H54 (cell line): ENCODE measurements at regions not wholly inside any gene's neighbourhood (a gene's known extent, or its start where the extent isn't known, plus 50 kb on each side); places are given as distances from the start of the nearest gene placed in this dataset.

Experiments
- DNase-seq: peaks from one replicate; pipeline ENCODE4 v3.0.0; 2011; ENCODE audit warnings: low spot score, mixed read lengths; ENCODE audit not compliant: insufficient read length
- FAIRE-seq: peaks from 3 replicates; lab custom pipeline; 2011; peaks lifted over from hg19 to GRCh38; lab: Jason Lieb, UNC
- POLR2A ChIP-seq: IDR thresholded peaks from 2 replicates; pipeline ENCODE4 v1.6.1; 2011; ENCODE audit warnings: low read depth, mild to moderate bottlenecking, low read length

DNA sequence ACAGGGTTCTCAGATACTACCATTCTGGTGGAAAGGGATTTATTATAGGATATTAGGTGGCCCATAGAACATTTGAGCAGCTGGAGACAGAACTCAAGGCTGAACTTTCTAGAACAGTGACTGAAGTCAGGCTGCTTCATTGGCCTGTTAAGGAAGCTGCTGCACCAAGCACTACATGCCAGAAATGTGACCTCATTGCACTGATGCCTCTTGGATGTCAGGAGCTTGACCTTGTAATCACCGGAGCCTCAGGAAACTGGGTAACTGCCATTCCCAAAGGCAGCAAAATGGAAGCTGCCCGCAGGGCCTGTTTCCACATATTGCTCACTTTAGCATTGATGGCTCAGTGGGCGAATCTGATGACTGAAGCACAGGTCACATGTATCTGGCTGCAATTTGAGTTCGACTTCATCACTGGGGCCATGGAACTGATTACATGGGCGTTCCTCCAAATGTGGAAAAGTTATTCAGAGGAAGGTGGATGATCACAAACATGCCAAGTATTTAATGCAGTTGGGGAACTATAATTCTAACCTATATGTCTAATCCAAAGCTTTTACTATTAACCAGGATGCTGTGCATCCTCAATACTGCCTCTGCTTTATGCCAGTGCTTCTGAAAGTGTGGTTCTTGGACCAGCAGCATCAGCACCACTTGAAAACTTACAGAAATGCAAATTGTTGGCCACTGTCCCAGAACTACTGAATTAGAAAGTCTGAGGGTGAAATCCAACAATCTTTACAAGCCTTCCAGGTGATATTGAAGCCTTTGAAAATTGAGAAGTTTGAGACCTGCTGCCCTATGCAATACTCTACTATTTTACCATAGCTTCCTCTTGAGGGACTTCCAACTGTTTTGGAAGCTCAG is 337.2 kb upstream of the NAV3 start:
- DNase-seq = no peak
- no peak for FAIRE-seq
- TF ChIP-seq POLR2A = no peak

DNA sequence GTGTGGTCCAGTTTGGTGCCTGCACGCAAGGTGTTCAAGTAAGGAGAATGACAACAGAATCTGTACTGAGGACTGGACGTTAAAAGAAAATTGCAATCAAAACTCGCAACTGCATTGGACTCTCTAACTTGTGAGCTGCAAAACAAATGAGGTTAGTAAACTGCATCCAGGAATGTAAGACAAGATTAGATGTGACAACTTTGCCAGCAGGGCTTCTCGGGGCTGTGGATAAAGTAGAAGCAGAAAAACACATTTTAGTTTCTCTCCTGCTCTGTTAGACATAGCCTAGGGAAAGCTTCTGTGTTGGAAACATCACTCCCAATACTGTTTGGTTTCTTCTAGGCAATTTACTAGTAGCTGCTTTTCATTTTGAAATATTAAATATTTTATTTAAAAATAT is 338.2 kb upstream of the NAV3 start:
- FAIRE-seq = no peak
- no peak for TF ChIP-seq POLR2A
- no peak for DNase-seq

GRCh38 chr12:77489331-77489970 is 341.2 kb upstream of the NAV3 start:
- DNase-seq (no peak), FAIRE-seq (no peak)
- TF ChIP-seq POLR2A = no peak

GRCh38 chr12:77488041-77488620 is 342.6 kb upstream of the NAV3 start:
- DNase-seq = no peak
- FAIRE-seq = no peak
- no peak for TF ChIP-seq POLR2A

- no peak for DNase-seq
- FAIRE-seq = no peak
- TF ChIP-seq POLR2A = no peak
Measured at GRCh38 chr12:77486872-77487271, 343.8 kb upstream of the NAV3 start.

DNA sequence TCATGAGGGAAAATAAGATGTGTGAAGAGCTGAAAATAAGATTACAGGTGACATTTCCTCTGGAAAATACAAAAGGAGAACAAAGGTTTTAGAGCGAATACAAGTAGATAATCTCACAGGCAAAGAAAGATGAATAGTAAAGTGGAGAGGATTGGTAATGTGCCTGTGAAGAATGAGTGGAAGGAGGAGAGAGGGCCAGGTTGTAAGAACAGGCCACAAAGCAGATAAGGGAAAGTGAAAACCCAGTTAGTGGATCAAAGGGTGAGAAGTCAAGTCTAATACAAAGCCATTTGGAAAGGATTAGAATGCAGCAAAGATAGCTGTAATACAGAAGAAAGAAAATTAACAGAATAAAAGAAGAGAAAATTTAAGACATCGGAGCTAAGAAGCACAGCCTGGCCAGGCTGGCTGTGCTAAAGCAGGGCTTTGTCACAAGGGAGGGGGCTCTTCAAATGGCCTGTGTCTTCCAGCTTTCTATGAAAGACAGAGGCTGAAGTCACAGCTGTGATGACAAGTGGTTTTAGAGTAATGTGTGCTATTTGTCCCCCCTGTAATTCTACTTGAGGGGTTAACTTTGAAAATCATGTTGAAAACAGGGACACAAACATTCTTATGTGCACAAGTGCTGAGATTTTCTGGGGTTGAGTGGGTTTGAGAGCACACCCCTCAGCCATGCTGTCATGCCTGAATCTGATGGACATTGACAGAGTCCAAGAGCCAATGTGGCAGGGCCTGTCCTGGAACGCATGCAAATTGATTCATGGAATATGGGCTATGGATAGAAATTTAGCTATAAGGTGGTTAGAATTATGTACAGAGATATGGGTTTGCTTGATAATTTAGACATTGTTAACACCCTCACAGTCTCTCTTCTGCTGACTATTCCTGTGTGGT is 344.5 kb upstream of the NAV3 start:
- FAIRE-seq (no peak), DNase-seq (no peak)
- no peak for TF ChIP-seq POLR2A

- no peak for TF ChIP-seq POLR2A
- no peak for FAIRE-seq
- no peak for DNase-seq
Measured at GRCh38 chr12:77481687-77482086, 349.0 kb upstream of the NAV3 start.

DNA sequence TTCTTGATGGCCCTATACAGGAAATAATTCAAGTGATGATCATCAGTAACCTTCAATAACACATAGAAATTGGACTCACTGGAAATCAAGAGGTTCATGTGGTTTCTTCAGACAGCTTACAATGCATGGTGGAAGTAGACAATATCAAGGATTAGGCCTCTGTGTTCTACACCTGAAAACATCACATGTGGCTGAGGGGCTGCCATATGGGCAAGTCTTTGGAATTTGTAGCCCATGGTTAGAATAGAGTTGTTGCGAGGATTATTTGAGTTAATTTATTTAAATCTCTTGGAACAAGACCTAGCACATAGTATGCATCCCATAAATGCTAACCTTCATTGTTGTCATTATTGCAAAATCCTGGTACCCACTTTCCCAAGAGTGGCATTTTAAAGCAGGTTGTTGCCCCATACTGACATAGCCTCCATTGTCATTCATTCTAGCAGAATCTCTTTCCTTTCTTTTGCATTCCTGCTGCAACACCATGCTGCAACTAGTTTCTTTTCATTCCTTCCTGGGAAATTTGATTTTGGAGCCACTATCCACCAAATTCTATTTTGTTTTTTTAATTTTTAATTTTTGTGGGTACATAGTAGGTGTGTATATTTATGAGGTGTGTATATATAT is 352.7 kb upstream of the NAV3 start:
- no peak for FAIRE-seq
- DNase-seq = no peak
- TF ChIP-seq POLR2A = no peak

DNA sequence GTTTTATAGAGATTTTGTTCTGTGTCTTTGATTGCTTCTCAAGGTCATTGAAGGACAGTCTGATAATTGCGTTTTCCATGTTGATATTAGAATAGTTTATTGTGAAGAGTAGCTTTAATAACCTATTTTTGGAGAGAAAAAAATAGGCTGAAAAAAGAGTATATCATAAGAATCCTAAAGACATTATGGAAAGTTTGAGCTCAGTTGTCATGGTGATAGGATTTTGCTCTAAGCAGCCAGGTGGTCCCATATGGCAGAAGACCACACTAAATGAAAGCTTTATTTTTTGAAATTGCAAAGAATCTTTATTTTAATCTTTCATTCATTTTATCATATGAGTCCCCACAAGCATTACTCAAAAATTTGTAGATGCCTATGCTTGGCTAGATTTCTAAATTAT is 358.9 kb upstream of the NAV3 start:
- DNase-seq = no peak
- TF ChIP-seq POLR2A = no peak
- no peak for FAIRE-seq

DNA sequence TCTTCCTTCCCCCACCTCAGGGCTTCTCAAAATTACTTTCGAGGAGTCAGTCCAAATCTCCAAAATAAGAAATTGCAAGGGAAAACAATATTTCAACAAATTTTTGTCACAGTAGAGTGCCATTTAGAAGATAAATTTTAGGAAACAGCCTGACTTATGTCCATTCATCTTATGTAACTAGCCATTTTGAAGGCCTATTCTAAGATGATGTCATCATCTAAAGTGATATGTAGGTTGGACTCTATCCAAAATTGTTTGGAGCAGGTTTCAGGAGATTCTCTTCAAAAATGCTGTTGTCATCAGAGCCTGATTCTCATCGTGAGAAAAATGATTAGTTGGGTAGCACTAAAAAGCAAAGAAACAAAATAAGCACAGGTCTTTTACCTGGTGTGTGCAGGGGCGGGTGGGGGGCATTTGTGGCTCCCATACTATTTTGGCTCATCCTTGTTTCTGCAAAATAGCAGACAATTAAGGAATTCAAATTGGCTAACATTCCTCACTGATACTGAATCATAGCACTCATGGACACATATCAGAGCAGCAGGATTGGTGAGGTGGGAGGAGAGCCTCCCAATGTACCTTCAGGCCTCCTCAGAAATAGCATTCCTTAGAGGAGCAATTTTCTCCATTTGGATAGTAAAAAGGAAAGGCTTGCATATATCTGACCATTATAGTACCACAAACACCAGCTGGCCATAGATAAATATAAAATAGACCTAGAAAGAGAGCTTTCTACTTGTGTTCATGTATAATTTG is 360.9 kb upstream of the NAV3 start:
- no peak for DNase-seq

DNA sequence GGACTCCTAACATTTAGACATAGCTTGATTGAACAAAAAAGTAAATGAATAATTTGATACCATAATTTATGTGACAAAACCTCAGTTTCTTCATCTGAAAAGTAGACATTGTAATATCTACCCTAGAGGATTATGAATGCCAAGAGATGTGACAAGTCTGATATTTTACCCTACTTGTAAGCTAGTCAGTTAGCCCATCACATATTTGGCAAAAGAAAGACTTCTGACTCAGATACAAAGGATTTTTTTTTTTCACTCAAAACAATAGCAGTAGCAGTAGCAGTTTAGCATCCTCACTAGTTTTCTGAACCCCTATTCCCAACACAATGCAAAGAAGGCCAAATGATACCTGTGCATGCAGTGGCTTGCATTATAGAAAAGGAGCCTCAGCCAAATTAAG is 377.3 kb upstream of the E2F7 start:
- DNase-seq = no peak
- no peak for FAIRE-seq
- TF ChIP-seq POLR2A = no peak

More for the DNA sequence above, 360.9 kb upstream of the NAV3 start:
- FAIRE-seq = no peak
- no peak for TF ChIP-seq POLR2A

- DNase-seq (no peak), FAIRE-seq (no peak)
- no peak for TF ChIP-seq POLR2A
Measured at GRCh38 chr12:77439749-77440148, 374.4 kb upstream of the E2F7 start.
